ENCODE measurements at regions not wholly inside any gene's neighbourhood (a gene's known extent, or its start where the extent isn't known, plus 50 kb on each side); places are given as distances from the start of the nearest gene placed in this dataset.

- TF ChIP-seq REST (IDR thresholded peaks at IDR 0.05): no peak
Observed at GRCh38 chr11:86738568-86738967, 61.8 kb upstream of the PRSS23 start (continued).

GRCh38 chr11:86737737-86738136 is 62.6 kb upstream of the PRSS23 start:
- no peak for ATAC-seq
- FAIRE-seq: no peak
- Histone ChIP-seq H3K4me3 (no peak overlapping the region), H3K4me1 (peaks cover 98% of the 10 kb centered on the region), H3K27ac (peak overlapping the region; percentile 88 to 93), H3K4me2 (peak overlapping the region; percentile 55; the same call in 2 of the 3 replicates), H3K9me3 (no peaks in the 10 kb centered on the region)
- no peak for TF ChIP-seq CBX8 (IDR thresholded peaks at IDR 0.05)
- TF ChIP-seq ZSCAN20 (CRISPR knock-in tag; IDR thresholded peaks at IDR 0.05): peak; percentile 58; the same call in 1 of the 2 replicates
- TF ChIP-seq RAD21 (conservative IDR thresholded peaks at IDR 0.05 in 1 of 2, IDR thresholded peaks at IDR 0.05 in 1 of 2): no peak
- TF ChIP-seq FOSB (CRISPR knock-in tag; IDR thresholded peaks at IDR 0.05): peak; percentile 50; the same call in 1 of the 2 replicates
- peak; percentile 49 to 84; a peak in 3 of 4 replicates for TF ChIP-seq CEBPB (IDR thresholded peaks at IDR 0.05)
- 0 out of 2 replicates have a peak, but pooled peaks have one; percentile 12 for TF ChIP-seq HOXB5 (CRISPR knock-in tag; IDR thresholded peaks at IDR 0.05)
- TF ChIP-seq FOSL2 (IDR thresholded peaks at IDR 0.05): no peak
- peak; percentile 30; the same call in 1 of the 2 replicates for TF ChIP-seq FOSL2 (CRISPR knock-in tag; IDR thresholded peaks at IDR 0.05)
- POLR2A ChIA-PET: no interaction called here
- CTCF ChIA-PET: interaction anchor here (0.8 to 3.1 kb wide), 3 partner anchors 63 to 129 kb away, joined by 3 to 29 read pairs (median 5); partner anchors contain the start of gene PRSS23
- DNase-seq (ENCODE audit: low read depth in 1 of 2, low spot score in 1 of 2): peak in 1 of 2 experiments; percentile 63

- H3K4me1 ChIP-seq: peaks cover 93% of the 10 kb centered on the region
- H3K4me3 ChIP-seq: no peak overlapping the region
- ATAC-seq (no peak), FAIRE-seq (no peak), DNase-seq (ENCODE audit: low read depth in 1 of 2, low spot score in 1 of 2) (no peak)
- TF ChIP-seq FOXS1 (CRISPR knock-in tag; IDR thresholded peaks at IDR 0.05): no peak
- no peak for TF ChIP-seq ESRRA (IDR thresholded peaks at IDR 0.05; ENCODE audit: borderline replicate concordance, low read length)
- no peak for TF ChIP-seq FOSL2 (IDR thresholded peaks at IDR 0.05)
- TF ChIP-seq FOSL2 (CRISPR knock-in tag; IDR thresholded peaks at IDR 0.05): no peak
- no peak for TF ChIP-seq SMC3 (IDR thresholded peaks at IDR 0.05)
- TF ChIP-seq HEYL (CRISPR knock-in tag; IDR thresholded peaks at IDR 0.05): no peak
- no peak for TF ChIP-seq BHLHE40 (IDR thresholded peaks at IDR 0.05; ENCODE audit: low read depth, low read length)
- TF ChIP-seq MAX (IDR thresholded peaks at IDR 0.05): no peak
- no peak for TF ChIP-seq RFX5 (IDR thresholded peaks at IDR 0.05)
- peak; percentile 74 for TF ChIP-seq ATOH8 (CRISPR knock-in tag; IDR thresholded peaks at IDR 0.05; ENCODE audit: low read depth)
- H3K27ac ChIP-seq: peak overlapping the region; percentile 88 to 93
- H3K9me3 ChIP-seq: no peaks in the 10 kb centered on the region
- ChIA-PET POLR2A (interaction anchor here (0.6 kb wide), 1 partner anchor 54 kb away, joined by 3 read pairs; no protein-coding TSS in a partner anchor), CTCF (interaction anchor here (0.8 to 3.1 kb wide), 3 partner anchors 64 to 128 kb away, joined by 3 to 29 read pairs (median 5); partner anchors contain the start of gene PRSS23)
- H3K4me2 ChIP-seq: peak overlapping the region; percentile 55; the same call in 2 of the 3 replicates
Observed at GRCh38 chr11:86737230-86737629, 63.1 kb upstream of the PRSS23 start.
